GM23248 (cell line): ENCODE measurements at regions not wholly inside any gene's neighbourhood (a gene's known extent, or its start where the extent isn't known, plus 50 kb on each side); places are given as distances from the start of the nearest gene placed in this dataset.

ENCODE experiments used
- EZH2 ChIP-seq: fragments of 200-600 bp; sonication (generic); IDR thresholded peaks from 2 replicates; pipeline ENCODE4 v1.6.1; 2018; ENCODE audit warnings: antibody characterized with exemption, mild to moderate bottlenecking; ENCODE audit not compliant: insufficient read depth, poor library complexity, severe bottlenecking
- EZH2phosphoT487 ChIP-seq: fragments of 200-600 bp; sonication (generic); IDR thresholded peaks from 2 replicates; pipeline ENCODE4 v1.6.1; 2018; ENCODE audit warnings: antibody characterized with exemption, moderate library complexity, mild to moderate bottlenecking, low read depth; ENCODE audit not compliant: insufficient read depth

GRCh38 chr7:120052884-120053382 is 220.0 kb upstream of the KCND2 start:
- no peak for TF ChIP-seq EZH2
- TF ChIP-seq EZH2phosphoT487 = no peak
